H9 (cell line): ENCODE measurements at regions not wholly inside any gene's neighbourhood (a gene's known extent, or its start where the extent isn't known, plus 50 kb on each side); places are given as distances from the start of the nearest gene placed in this dataset.

Experiments
- DNase-seq: peaks from one replicate; pipeline ENCODE4 v3.0.0-alpha.2; 2017
- H2AFZ ChIP-seq: one replicate; pipeline ENCODE4 v1.6.1; 2013; ENCODE audit warnings: mild to moderate bottlenecking, low read length, control low read depth, moderate library complexity
- H2AK5ac ChIP-seq: 2 replicates; pipeline ENCODE4 v1.6.1; 2013; ENCODE audit warnings: low read length, control low read depth, mixed read lengths; ENCODE audit not compliant: insufficient read length
- H2BK120ac ChIP-seq: one replicate; pipeline ENCODE4 v1.6.1; 2013; ENCODE audit warnings: low read depth, mild to moderate bottlenecking, low read length, control low read depth, inconsistent platforms; ENCODE audit not compliant: poor library complexity, severe bottlenecking
- H2BK12ac ChIP-seq: 2 replicates; pipeline ENCODE4 v1.6.1; 2013; ENCODE audit warnings: low read length, control low read depth, mixed read lengths, low read depth; ENCODE audit not compliant: insufficient read length
- H2BK15ac ChIP-seq: 2 replicates; pipeline ENCODE4 v1.6.1; 2013; ENCODE audit warnings: low read depth, low read length, control low read depth
- H2BK20ac ChIP-seq: one replicate; pipeline ENCODE4 v1.6.1; 2013; ENCODE audit warnings: low read depth, mild to moderate bottlenecking, low read length, control low read depth, inconsistent platforms; ENCODE audit not compliant: poor library complexity, severe bottlenecking
- H2BK5ac ChIP-seq: 2 replicates; pipeline ENCODE4 v1.6.1; 2013; ENCODE audit warnings: low read length, control low read depth, mixed read lengths; ENCODE audit not compliant: insufficient read length
- H3K14ac ChIP-seq: 2 replicates; pipeline ENCODE4 v1.6.1; 2013; ENCODE audit warnings: low read length, control low read depth; ENCODE audit not compliant: insufficient read depth
- H3K18ac ChIP-seq: 2 replicates; pipeline ENCODE4 v1.6.1; 2013; ENCODE audit warnings: low read depth, mild to moderate bottlenecking, mixed read lengths, low read length, control low read depth; ENCODE audit not compliant: insufficient read length
- H3K23ac ChIP-seq: 2 replicates; pipeline ENCODE4 v1.6.1; 2013; ENCODE audit warnings: low read length, control low read depth, mixed read lengths, low read depth; ENCODE audit not compliant: insufficient read length
- H3K23me2 ChIP-seq: 2 replicates; pipeline ENCODE4 v1.6.1; 2013; ENCODE audit warnings: low read depth, mild to moderate bottlenecking, mixed read lengths, low read length, control low read depth; ENCODE audit not compliant: insufficient read length, poor library complexity, severe bottlenecking
- H3K27ac ChIP-seq: 2 replicates; pipeline ENCODE4 v1.5.1; 2013; ENCODE audit warnings: low read length, control low read depth, mixed read lengths, low read depth; ENCODE audit not compliant: insufficient read length
- H3K27me3 ChIP-seq: 2 replicates; pipeline ENCODE4 v1.6.1; 2013; ENCODE audit warnings: low read length, control low read depth, inconsistent platforms; ENCODE audit not compliant: insufficient read depth
- H3K4ac ChIP-seq: 2 replicates; pipeline ENCODE4 v1.6.1; 2013; ENCODE audit warnings: low read depth, mild to moderate bottlenecking, control low read depth, inconsistent platforms, low read length, moderate library complexity
- H3K4me1 ChIP-seq: 2 replicates; pipeline ENCODE4 v1.6.1; 2013; ENCODE audit warnings: low read length, control low read depth, inconsistent platforms; ENCODE audit not compliant: insufficient read depth
- H3K4me2 ChIP-seq: 2 replicates; pipeline ENCODE4 v1.6.1; 2013; ENCODE audit warnings: low read length, control low read depth, mixed read lengths; ENCODE audit not compliant: insufficient read length, insufficient read depth
- H3K56ac ChIP-seq: 2 replicates; pipeline ENCODE4 v1.6.1; 2013; ENCODE audit warnings: low read depth, mild to moderate bottlenecking, mixed read lengths, low read length, control low read depth; ENCODE audit not compliant: insufficient read length
- H3K79me1 ChIP-seq: 2 replicates; pipeline ENCODE4 v1.6.1; 2013; ENCODE audit warnings: low read depth, mild to moderate bottlenecking, moderate library complexity, low read length, control low read depth, inconsistent platforms; ENCODE audit not compliant: insufficient read depth, poor library complexity, severe bottlenecking
- H3K79me2 ChIP-seq: 2 replicates; pipeline ENCODE4 v1.6.1; 2013; ENCODE audit warnings: low read length, control low read depth, inconsistent platforms; ENCODE audit not compliant: insufficient read depth
- H3K9ac ChIP-seq: 2 replicates; pipeline ENCODE4 v1.6.1; 2013; ENCODE audit warnings: low read length, control low read depth, mixed read lengths; ENCODE audit not compliant: insufficient read length; ENCODE audit errors: extremely low read depth
- H3K9me3 ChIP-seq: one replicate; pipeline ENCODE4 v1.6.1; 2013; ENCODE audit warnings: low read depth, low read length, inconsistent platforms; ENCODE audit not compliant: control insufficient read depth
- H3T11ph ChIP-seq: one replicate; pipeline ENCODE4 v1.6.1; 2013; ENCODE audit warnings: mild to moderate bottlenecking, low read length, control low read depth, inconsistent platforms
- H4K20me1 ChIP-seq: one replicate; pipeline ENCODE4 v1.6.1; 2013; ENCODE audit not compliant: control insufficient read depth, insufficient read length, insufficient read depth
- H4K5ac ChIP-seq: 2 replicates; pipeline ENCODE4 v1.6.1; 2013; ENCODE audit warnings: low read depth, mild to moderate bottlenecking, mixed read lengths, low read length, control low read depth; ENCODE audit not compliant: insufficient read length
- H4K8ac ChIP-seq: replicated peaks from 2 replicates; pipeline ENCODE4 v1.6.1; 2013; ENCODE audit warnings: low read length, control low read depth, mixed read lengths, low read depth; ENCODE audit not compliant: insufficient read length
- H4K91ac ChIP-seq: 2 replicates; pipeline ENCODE4 v1.6.1; 2013; ENCODE audit warnings: low read depth, mild to moderate bottlenecking, moderate library complexity, mixed read lengths, low read length, control low read depth; ENCODE audit not compliant: insufficient read length
- H3K27ac Mint-ChIP-seq, 3 experiments: 2 replicates in 2 of 3; 3 replicates in 1 of 3; pipeline ENCODE4 v1.8.0; 2020 to 2021; ENCODE audit warnings: mixed read lengths in 3 of 3, mild to moderate bottlenecking in 1 of 3, moderate library complexity in 1 of 3
- H3K27me3 Mint-ChIP-seq: 2 replicates; pipeline ENCODE4 v1.8.0; 2021; ENCODE audit warnings: low read depth, mild to moderate bottlenecking, moderate library complexity, mixed read lengths
- H3K36me3 Mint-ChIP-seq, 3 experiments: 2 replicates in 2 of 3; 3 replicates in 1 of 3; pipeline ENCODE4 v1.8.0; 2020 to 2021; ENCODE audit warnings: low read depth in 3 of 3, mixed read lengths in 3 of 3; ENCODE audit not compliant: insufficient read depth in 1 of 3
- H3K4me1 Mint-ChIP-seq, 2 experiments: 2 replicates each; pipeline ENCODE4 v1.8.0; 2020; ENCODE audit warnings: mixed read lengths in 2 of 2
- H3K4me3 Mint-ChIP-seq, 2 experiments: 2 replicates in 1 of 2; 3 replicates in 1 of 2; pipeline ENCODE4 v1.8.0; 2020 to 2021; ENCODE audit warnings: mild to moderate bottlenecking in 2 of 2, mixed read lengths in 2 of 2, moderate library complexity in 1 of 2
- H3K9me3 Mint-ChIP-seq, 2 experiments: 2 replicates in 1 of 2; 3 replicates in 1 of 2; pipeline ENCODE4 v1.8.0; 2020; ENCODE audit warnings: mild to moderate bottlenecking in 2 of 2, mixed read lengths in 2 of 2, moderate library complexity in 1 of 2
- WGBS: extraction: QIAGEN DNeasy Blood & Tissue Kit; methylation state at CpG from one replicate; pipeline ENCODE4 v1.1.7; 2013; ENCODE audit warnings: missing lambda C conversion rate, low lambda C conversion rate, mixed read lengths; ENCODE audit not compliant: insufficient read length; ENCODE audit errors: extremely low coverage; 5-methylcytosine and 5-hydroxymethylcytosine counted together
- TF ChIP-seq, protein P1 (sequence below): fragments of 200-600 bp; sonication (generic); conservative IDR thresholded peaks from 3 replicates; pipeline ENCODE4 v1.8.0; 2021; ENCODE audit warnings: antibody characterized with exemption, mild to moderate bottlenecking

DNA sequence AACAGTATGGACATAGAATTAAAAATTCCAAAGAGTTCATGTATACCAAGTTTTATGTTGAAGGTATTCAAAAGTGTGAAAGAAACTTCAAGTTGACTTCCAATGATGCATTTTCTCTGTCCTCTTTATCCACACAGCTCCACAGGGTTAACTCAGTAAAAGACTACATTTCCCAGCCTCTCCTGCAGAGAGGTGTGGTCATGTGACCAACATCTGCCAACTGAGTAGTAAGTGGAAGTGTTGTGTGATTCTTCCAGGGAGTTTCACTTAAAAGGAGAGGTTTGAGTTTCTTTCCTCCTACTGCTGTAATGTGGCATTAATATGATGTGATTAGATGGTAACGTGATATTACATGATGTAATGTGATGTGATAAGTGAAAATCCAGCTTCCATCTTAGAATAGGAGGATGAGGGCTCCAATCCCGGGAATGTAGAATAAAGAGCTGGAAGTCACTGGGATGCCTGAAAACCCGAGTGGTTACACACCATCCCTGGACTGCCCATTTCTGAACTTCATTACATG is 280.6 kb downstream of the ARRDC4 start:
- Histone ChIP-seq H3K27ac (no peak overlapping the region), H3K23ac (no peak overlapping the region), H4K91ac (no peak overlapping the region), H2BK15ac (no peak overlapping the region), H2BK20ac (no peak overlapping the region), H3K27me3 (no peaks in the 10 kb centered on the region), H3K23me2 (no peaks in the 10 kb centered on the region), H4K20me1 (no peaks in the 10 kb centered on the region), H4K8ac (no peak overlapping the region), H3K4me1 (no peaks in the 10 kb centered on the region), H2AK5ac (no peak overlapping the region), H3K9me3 (no peaks in the 10 kb centered on the region), H3T11ph (no peak overlapping the region), H3K4ac (no peak overlapping the region), H2BK5ac (no peak overlapping the region), H3K9ac (no peak overlapping the region), H3K4me2 (no peak overlapping the region), H3K79me2 (no peaks in the 10 kb centered on the region), H3K79me1 (no peaks in the 10 kb centered on the region), H3K18ac (no peak overlapping the region), H3K56ac (no peak overlapping the region), H2AFZ (no peak overlapping the region), H3K14ac (no peak overlapping the region), H2BK12ac (no peak overlapping the region), H2BK120ac (no peak overlapping the region), H4K5ac (no peak overlapping the region)
- Mint-ChIP-seq H3K4me3 (no peak overlapping the region), H3K27me3 (peaks cover 7% of the 10 kb centered on the region), H3K36me3 (no peaks in the 10 kb centered on the region), H3K4me1 (peaks cover 0 to 2% of the 10 kb centered on the region in 2 experiments; a peak in 1 of 4 replicates), H3K9me3 (no peaks in the 10 kb centered on the region), H3K27ac (no peak overlapping the region)
- no peak for DNase-seq
- no CpG with 5 or more reads among the region's 3 CpGs for WGBS
- TF ChIP-seq, protein P1, sequence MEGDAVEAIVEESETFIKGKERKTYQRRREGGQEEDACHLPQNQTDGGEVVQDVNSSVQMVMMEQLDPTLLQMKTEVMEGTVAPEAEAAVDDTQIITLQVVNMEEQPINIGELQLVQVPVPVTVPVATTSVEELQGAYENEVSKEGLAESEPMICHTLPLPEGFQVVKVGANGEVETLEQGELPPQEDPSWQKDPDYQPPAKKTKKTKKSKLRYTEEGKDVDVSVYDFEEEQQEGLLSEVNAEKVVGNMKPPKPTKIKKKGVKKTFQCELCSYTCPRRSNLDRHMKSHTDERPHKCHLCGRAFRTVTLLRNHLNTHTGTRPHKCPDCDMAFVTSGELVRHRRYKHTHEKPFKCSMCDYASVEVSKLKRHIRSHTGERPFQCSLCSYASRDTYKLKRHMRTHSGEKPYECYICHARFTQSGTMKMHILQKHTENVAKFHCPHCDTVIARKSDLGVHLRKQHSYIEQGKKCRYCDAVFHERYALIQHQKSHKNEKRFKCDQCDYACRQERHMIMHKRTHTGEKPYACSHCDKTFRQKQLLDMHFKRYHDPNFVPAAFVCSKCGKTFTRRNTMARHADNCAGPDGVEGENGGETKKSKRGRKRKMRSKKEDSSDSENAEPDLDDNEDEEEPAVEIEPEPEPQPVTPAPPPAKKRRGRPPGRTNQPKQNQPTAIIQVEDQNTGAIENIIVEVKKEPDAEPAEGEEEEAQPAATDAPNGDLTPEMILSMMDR: no peak
